ENCODE measurements at regions not wholly inside any gene's neighbourhood (a gene's known extent, or its start where the extent isn't known, plus 50 kb on each side); places are given as distances from the start of the nearest gene placed in this dataset.

- DNase-seq = no peak
Measured at GRCh38 chr18:61616111-61616610, 276.6 kb downstream of the RNF152 start.

- DNase-seq = no peak
Measured at GRCh38 chr18:61612517-61612916, 279.3 kb downstream of the CDH20 start.

- DNase-seq = no peak
Measured at GRCh38 chr18:61609131-61609530, 275.9 kb downstream of the CDH20 start.

- DNase-seq = no peak
Measured at GRCh38 chr18:61608316-61608715, 275.1 kb downstream of the CDH20 start.

- DNase-seq = no peak
Measured at GRCh38 chr18:61607867-61608266, 274.6 kb downstream of the CDH20 start.

GRCh38 chr18:61606759-61607158 lies 273.5 kb downstream of the CDH20 start:
- DNase-seq = peak; percentile 39

- no peak for DNase-seq
Measured at GRCh38 chr18:61606068-61606660, 272.9 kb downstream of the CDH20 start.

GRCh38 chr18:61605376-61606067 lies 272.3 kb downstream of the CDH20 start:
- DNase-seq = no peak

All from GDM1 (cell line).